HCT116 (cell line): ENCODE measurements at regions not wholly inside any gene's neighbourhood (a gene's known extent, or its start where the extent isn't known, plus 50 kb on each side); places are given as distances from the start of the nearest gene placed in this dataset.

Experiments used
- ATAC-seq: fragments of 200-7000 bp; cut with Tn5 transposase; 2 replicates; pipeline ENCODE4 v1.9.1; 2020; ENCODE audit warnings: mild to moderate bottlenecking, moderate library complexity
- BruUV-seq: library from RNA; stranded (reverse); fragments of 400-500 nt; replicated peaks from 2 replicates; lab custom pipeline; 2021; lab: Mats Ljungman, UMichigan
- CTCF ChIA-PET: fragments of 300-600 bp; sonication (Branson Sonifier 250); formaldehyde crosslinking; loops from one replicate; lab custom pipeline; 2021; ENCODE audit warnings: antibody characterized with exemption; lab: Charles Lee
- POLR2A ChIA-PET: fragments of 300-600, 350-600 bp; sonication (Branson Sonifier 250); formaldehyde crosslinking; loops from one replicate; lab custom pipeline; 2021; ENCODE audit warnings: antibody characterized with exemption; lab: Charles Lee
- RAD21 ChIA-PET, 2 experiments: fragments of 300-600 bp; sonication (Branson Sonifier 250); formaldehyde crosslinking; loops; one replicate each; lab custom pipeline; 2023; ENCODE audit warnings: low total read pairs in 2 of 2; ENCODE audit not compliant: uncharacterized antibody in 2 of 2, unreplicated experiment in 2 of 2, low non-redundant PET in 1 of 2; lab: Charles Lee
- DNase-seq: peaks from one replicate; pipeline ENCODE4 v3.0.0-alpha.2; 2010; ENCODE audit warnings: low read depth, low spot score
- H2AFZ ChIP-seq: fragments of 200-600 bp; shearing (Covaris generic), sonication (generic); 2 replicates; pipeline ENCODE4 v1.6.1; 2017; ENCODE audit warnings: low read depth, mixed run types, mixed read lengths, antibody characterized with exemption, low read length; ENCODE audit not compliant: poor library complexity, severe bottlenecking
- H3K27ac ChIP-seq: 2 replicates; pipeline ENCODE4 v1.5.1; 2012; ENCODE audit warnings: low read depth, low read length
- H3K27me3 ChIP-seq: fragments of 200-600 bp; sonication (generic); 2 replicates; pipeline ENCODE4 v1.6.1; 2016; ENCODE audit warnings: mixed run types, low read length, mixed read lengths; ENCODE audit not compliant: insufficient read depth
- H3K36me3 ChIP-seq, 2 experiments: fragments of 200-500 bp in 1 of 2; fragments of 200-600 bp in 1 of 2; sonication (Bioruptor generic) in 1 of 2; sonication (generic) in 1 of 2; 2 replicates each; pipeline versions ENCODE4 v1.5.1 to v1.6.1; 2014 to 2016; ENCODE audit warnings: low read length in 2 of 2, inconsistent platforms in 1 of 2, mixed read lengths in 1 of 2, mixed run types in 1 of 2; ENCODE audit not compliant: insufficient read depth in 2 of 2, control insufficient read depth in 1 of 2
- H3K4me1 ChIP-seq, 2 experiments: fragments of 200-600 bp in 1 of 2; sonication (generic) in 1 of 2; 2 replicates each; pipeline versions ENCODE4 v1.5.1 to v1.6.1; 2012 to 2017; ENCODE audit warnings: low read length in 2 of 2, inconsistent platforms in 1 of 2, mild to moderate bottlenecking in 1 of 2, mixed read lengths in 1 of 2, mixed run types in 1 of 2, moderate library complexity in 1 of 2; ENCODE audit not compliant: insufficient read depth in 2 of 2, control insufficient read depth in 1 of 2
- H3K4me2 ChIP-seq: fragments of 200-600 bp; sonication (generic); 2 replicates; pipeline ENCODE4 v1.6.1; 2017; ENCODE audit warnings: mixed run types, low read length, mixed read lengths
- H3K4me3 ChIP-seq, 2 experiments: fragments of 200-600 bp in 1 of 2; sonication (generic) in 1 of 2; replicated peaks in 1 of 2; 2 replicates each; pipeline ENCODE4 v1.5.1; 2011 to 2016; ENCODE audit warnings: low read length in 2 of 2, control low read depth in 1 of 2, low read depth in 1 of 2, mild to moderate bottlenecking in 1 of 2, mixed read lengths in 1 of 2, mixed run types in 1 of 2
- H3K79me2 ChIP-seq: fragments of 200-600 bp; sonication (generic); 2 replicates; pipeline ENCODE4 v1.6.1; 2017; ENCODE audit warnings: mild to moderate bottlenecking, mixed run types, low read length, moderate library complexity, mixed read lengths; ENCODE audit not compliant: insufficient read depth
- H3K9ac ChIP-seq: fragments of 200-600 bp; sonication (generic); 2 replicates; pipeline ENCODE4 v1.6.1; 2016; ENCODE audit warnings: low read length, mixed read lengths
- H3K9me2 ChIP-seq: fragments of 200-600 bp; sonication (generic), shearing (Covaris generic); 2 replicates; pipeline ENCODE4 v1.6.1; 2017; ENCODE audit warnings: mixed run types, mild to moderate bottlenecking, moderate library complexity; ENCODE audit not compliant: insufficient read depth
- H3K9me3 ChIP-seq, 2 experiments: fragments of 200-500 bp in 1 of 2; fragments of 200-600 bp in 1 of 2; sonication (Bioruptor generic) in 1 of 2; sonication (generic) in 1 of 2; 2 replicates each; pipeline ENCODE4 v1.6.1; 2014 to 2017; ENCODE audit warnings: low read length in 2 of 2, mixed read lengths in 2 of 2, inconsistent platforms in 1 of 2, low read depth in 1 of 2, mild to moderate bottlenecking in 1 of 2, mixed run types in 1 of 2, moderate library complexity in 1 of 2; ENCODE audit not compliant: control insufficient read depth in 1 of 2, insufficient read depth in 1 of 2
- H4K20me1 ChIP-seq: fragments of 200-600 bp; sonication (generic), shearing (Covaris generic); 2 replicates; pipeline ENCODE4 v1.6.1; 2017; ENCODE audit warnings: mixed run types, mild to moderate bottlenecking, moderate library complexity; ENCODE audit not compliant: insufficient read depth
- CEBPB ChIP-seq: IDR thresholded peaks from 2 replicates; pipeline ENCODE4 v1.6.1; 2012; ENCODE audit warnings: low read depth
- EGR1 ChIP-seq: IDR thresholded peaks from 2 replicates; pipeline ENCODE4 v1.6.1; 2012; ENCODE audit warnings: low read depth
- ELF1 ChIP-seq: IDR thresholded peaks from 2 replicates; pipeline ENCODE4 v1.6.1; 2012; ENCODE audit warnings: low read depth, borderline replicate concordance
- FOSL1 ChIP-seq: IDR thresholded peaks from 2 replicates; pipeline ENCODE4 v1.6.1; 2012; ENCODE audit warnings: low read depth
- JUND ChIP-seq: IDR thresholded peaks from 2 replicates; pipeline ENCODE4 v1.6.1; 2012
- POLR2A ChIP-seq: IDR thresholded peaks from 2 replicates; pipeline ENCODE4 v1.7.0; 2011; ENCODE audit warnings: borderline replicate concordance; ENCODE audit not compliant: insufficient read depth, insufficient read length; ENCODE audit errors: extremely low read depth
- POLR2AphosphoS5 ChIP-seq: IDR thresholded peaks from 2 replicates; pipeline ENCODE4 v1.6.1; 2011; ENCODE audit warnings: mild to moderate bottlenecking, low read depth, low read length, moderate library complexity
- RAD21 ChIP-seq: IDR thresholded peaks from 2 replicates; pipeline ENCODE4 v1.6.1; 2012; ENCODE audit warnings: low read depth, mild to moderate bottlenecking
- SP1 ChIP-seq: IDR thresholded peaks from 2 replicates; pipeline ENCODE4 v1.6.1; 2012; ENCODE audit warnings: low read depth
- TCF7L2 ChIP-seq: IDR thresholded peaks from 2 replicates; pipeline ENCODE4 v1.7.0; 2011; ENCODE audit warnings: borderline replicate concordance, inconsistent platforms; ENCODE audit not compliant: insufficient read depth, insufficient read length; ENCODE audit errors: extremely low read depth
- YY1 ChIP-seq: IDR thresholded peaks from 2 replicates; pipeline ENCODE4 v1.6.1; 2011; ENCODE audit warnings: low read length, low read depth, moderate library complexity, mild to moderate bottlenecking; ENCODE audit not compliant: insufficient replicate concordance; ENCODE audit errors: extremely low read depth
- ZFX ChIP-seq: fragments of 450-650 bp; IDR thresholded peaks from 2 replicates; pipeline ENCODE4 v1.6.1; 2017
- intact Hi-C: fragments of 100-400 bp; cut with micrococcal nuclease; formaldehyde crosslinking; loops from 2 replicates; pipeline ENCODE4 v1.10.0; 2022
- TF ChIP-seq, protein P1 (sequence below), 3 experiments: fragments of 200-600 bp in 1 of 3; sonication (generic) in 1 of 3; IDR thresholded peaks in 2 of 3; conservative IDR thresholded peaks in 1 of 3; 2 replicates each; pipeline ENCODE4 v1.5.1; 2012 to 2017; ENCODE audit warnings: low read depth in 2 of 3, low read length in 2 of 3, antibody characterized with exemption in 1 of 3, borderline replicate concordance in 1 of 3, control low read depth in 1 of 3, mild to moderate bottlenecking in 1 of 3, mixed read lengths in 1 of 3, mixed run types in 1 of 3, moderate library complexity in 1 of 3; ENCODE audit not compliant: insufficient read depth in 1 of 3
- TF ChIP-seq, protein P2 (sequence below): IDR thresholded peaks from 2 replicates; pipeline ENCODE4 v1.6.1; 2012
- TF ChIP-seq, protein P3 (sequence below): IDR thresholded peaks from 2 replicates; pipeline ENCODE4 v1.6.1; 2011; ENCODE audit warnings: mild to moderate bottlenecking, low read length, moderate library complexity; ENCODE audit not compliant: insufficient replicate concordance; ENCODE audit errors: extremely low read depth

DNA sequence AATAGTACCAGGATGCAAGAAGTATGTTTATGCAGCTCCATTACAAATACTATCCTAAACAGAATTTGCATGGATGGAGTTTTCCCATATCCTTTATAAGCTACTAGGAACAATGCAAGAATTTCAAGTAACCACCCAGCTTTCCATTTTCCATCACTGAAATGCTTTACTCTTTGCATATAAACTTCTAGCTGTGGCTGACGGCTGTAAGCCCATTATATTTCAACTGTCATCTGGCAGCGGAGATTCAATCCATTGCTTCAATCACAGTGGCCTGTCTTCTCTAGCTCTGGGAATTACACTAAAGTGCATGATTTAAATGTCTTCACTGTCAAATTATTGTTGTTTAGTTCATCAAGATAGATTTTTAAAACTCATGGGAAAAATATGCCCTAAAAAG lies 64.2 kb upstream of the PAM start:
- Histone ChIP-seq H3K9me2 (no peaks in the 10 kb centered on the region), H3K9me3 (no peaks in the 10 kb centered on the region), H4K20me1 (no peaks in the 10 kb centered on the region), H3K27ac (no peak overlapping the region), H3K9ac (no peak overlapping the region), H3K4me2 (no peak overlapping the region), H3K36me3 (no peaks in the 10 kb centered on the region), H3K4me3 (no peak overlapping the region), H3K4me1 (no peaks in the 10 kb centered on the region), H2AFZ (no peak overlapping the region), H3K27me3 (no peaks in the 10 kb centered on the region), H3K79me2 (no peaks in the 10 kb centered on the region)
- DNase-seq: no peak
- ChIA-PET RAD21 (no interaction called here), CTCF (no interaction called here), POLR2A (no interaction called here)
- BruUV-seq: no TSS peak
- no peak for TF ChIP-seq EGR1
- TF ChIP-seq RAD21: no peak
- TF ChIP-seq FOSL1: no peak
- TF ChIP-seq TCF7L2: no peak
- TF ChIP-seq JUND: no peak
- TF ChIP-seq, protein P1, sequence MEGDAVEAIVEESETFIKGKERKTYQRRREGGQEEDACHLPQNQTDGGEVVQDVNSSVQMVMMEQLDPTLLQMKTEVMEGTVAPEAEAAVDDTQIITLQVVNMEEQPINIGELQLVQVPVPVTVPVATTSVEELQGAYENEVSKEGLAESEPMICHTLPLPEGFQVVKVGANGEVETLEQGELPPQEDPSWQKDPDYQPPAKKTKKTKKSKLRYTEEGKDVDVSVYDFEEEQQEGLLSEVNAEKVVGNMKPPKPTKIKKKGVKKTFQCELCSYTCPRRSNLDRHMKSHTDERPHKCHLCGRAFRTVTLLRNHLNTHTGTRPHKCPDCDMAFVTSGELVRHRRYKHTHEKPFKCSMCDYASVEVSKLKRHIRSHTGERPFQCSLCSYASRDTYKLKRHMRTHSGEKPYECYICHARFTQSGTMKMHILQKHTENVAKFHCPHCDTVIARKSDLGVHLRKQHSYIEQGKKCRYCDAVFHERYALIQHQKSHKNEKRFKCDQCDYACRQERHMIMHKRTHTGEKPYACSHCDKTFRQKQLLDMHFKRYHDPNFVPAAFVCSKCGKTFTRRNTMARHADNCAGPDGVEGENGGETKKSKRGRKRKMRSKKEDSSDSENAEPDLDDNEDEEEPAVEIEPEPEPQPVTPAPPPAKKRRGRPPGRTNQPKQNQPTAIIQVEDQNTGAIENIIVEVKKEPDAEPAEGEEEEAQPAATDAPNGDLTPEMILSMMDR (IDR thresholded peaks at IDR 0.05 in 2 of 3, conservative IDR thresholded peaks at IDR 0.05 in 1 of 3; ENCODE audit: borderline replicate concordance in 1 of 3, insufficient read depth in 1 of 3, low read depth in 2 of 3, low read length in 2 of 3): no peak
- TF ChIP-seq POLR2AphosphoS5: no peak
- no peak for TF ChIP-seq ZFX
- TF ChIP-seq CEBPB: no peak
- intact Hi-C loops: no loop called here
- ATAC-seq: no peak

DNA sequence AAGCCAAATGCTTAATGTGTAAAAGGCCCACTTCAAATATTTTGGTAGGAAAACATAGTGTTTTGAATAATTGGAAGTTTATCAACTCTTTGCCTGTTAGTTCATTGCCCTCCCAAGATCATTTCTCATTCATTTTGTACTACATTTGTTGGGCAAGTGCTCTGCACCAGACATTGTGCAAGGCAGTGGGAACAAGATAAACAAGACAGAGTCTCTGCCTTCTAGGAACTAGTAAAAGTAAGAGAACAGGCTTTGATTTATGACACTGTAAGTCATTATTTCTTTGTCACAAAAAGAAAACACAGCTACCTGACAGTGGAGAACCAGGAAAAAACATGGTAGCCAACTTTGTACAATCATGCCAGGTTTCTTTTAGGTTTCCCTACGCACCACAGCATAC lies 63.7 kb upstream of the PAM start:
- intact Hi-C loops: no loop called here
- no peak overlapping the region for H3K4me3 ChIP-seq
- no TSS peak for BruUV-seq
- H4K20me1 ChIP-seq: no peaks in the 10 kb centered on the region
- H2AFZ ChIP-seq: no peak overlapping the region
- CTCF ChIA-PET: no interaction called here
- no peaks in the 10 kb centered on the region for H3K4me1 ChIP-seq
- no peaks in the 10 kb centered on the region for H3K79me2 ChIP-seq
- H3K4me2 ChIP-seq: no peak overlapping the region
- no peak overlapping the region for H3K9ac ChIP-seq
- no peaks in the 10 kb centered on the region for H3K9me2 ChIP-seq
- no peaks in the 10 kb centered on the region for H3K9me3 ChIP-seq
- ATAC-seq: no peak
- RAD21 ChIA-PET: no interaction called here
- no peaks in the 10 kb centered on the region for H3K27me3 ChIP-seq
- H3K27ac ChIP-seq: no peak overlapping the region
- POLR2A ChIA-PET: no interaction called here
- no peak for DNase-seq
- no peaks in the 10 kb centered on the region for H3K36me3 ChIP-seq
- TF ChIP-seq SP1 (no peak), ELF1 (no peak), RAD21 (no peak), JUND (no peak), ZFX (no peak), POLR2A (no peak), TCF7L2 (no peak), YY1 (no peak), CEBPB (no peak)
- TF ChIP-seq, protein P2, sequence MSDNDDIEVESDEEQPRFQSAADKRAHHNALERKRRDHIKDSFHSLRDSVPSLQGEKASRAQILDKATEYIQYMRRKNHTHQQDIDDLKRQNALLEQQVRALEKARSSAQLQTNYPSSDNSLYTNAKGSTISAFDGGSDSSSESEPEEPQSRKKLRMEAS: no peak
- TF ChIP-seq, protein P3, sequence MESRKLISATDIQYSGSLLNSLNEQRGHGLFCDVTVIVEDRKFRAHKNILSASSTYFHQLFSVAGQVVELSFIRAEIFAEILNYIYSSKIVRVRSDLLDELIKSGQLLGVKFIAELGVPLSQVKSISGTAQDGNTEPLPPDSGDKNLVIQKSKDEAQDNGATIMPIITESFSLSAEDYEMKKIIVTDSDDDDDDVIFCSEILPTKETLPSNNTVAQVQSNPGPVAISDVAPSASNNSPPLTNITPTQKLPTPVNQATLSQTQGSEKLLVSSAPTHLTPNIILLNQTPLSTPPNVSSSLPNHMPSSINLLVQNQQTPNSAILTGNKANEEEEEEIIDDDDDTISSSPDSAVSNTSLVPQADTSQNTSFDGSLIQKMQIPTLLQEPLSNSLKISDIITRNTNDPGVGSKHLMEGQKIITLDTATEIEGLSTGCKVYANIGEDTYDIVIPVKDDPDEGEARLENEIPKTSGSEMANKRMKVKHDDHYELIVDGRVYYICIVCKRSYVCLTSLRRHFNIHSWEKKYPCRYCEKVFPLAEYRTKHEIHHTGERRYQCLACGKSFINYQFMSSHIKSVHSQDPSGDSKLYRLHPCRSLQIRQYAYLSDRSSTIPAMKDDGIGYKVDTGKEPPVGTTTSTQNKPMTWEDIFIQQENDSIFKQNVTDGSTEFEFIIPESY: no peak
